NCI-H2227 (cell line): ENCODE measurements at regions not wholly inside any gene's neighbourhood (a gene's known extent, or its start where the extent isn't known, plus 50 kb on each side); places are given as distances from the start of the nearest gene placed in this dataset.

ENCODE experiments used
- DNase-seq: peaks from one replicate; lab custom pipeline; 2025; ENCODE audit not compliant: unreplicated experiment; lab: John Stamatoyannopoulos, UW

DNA sequence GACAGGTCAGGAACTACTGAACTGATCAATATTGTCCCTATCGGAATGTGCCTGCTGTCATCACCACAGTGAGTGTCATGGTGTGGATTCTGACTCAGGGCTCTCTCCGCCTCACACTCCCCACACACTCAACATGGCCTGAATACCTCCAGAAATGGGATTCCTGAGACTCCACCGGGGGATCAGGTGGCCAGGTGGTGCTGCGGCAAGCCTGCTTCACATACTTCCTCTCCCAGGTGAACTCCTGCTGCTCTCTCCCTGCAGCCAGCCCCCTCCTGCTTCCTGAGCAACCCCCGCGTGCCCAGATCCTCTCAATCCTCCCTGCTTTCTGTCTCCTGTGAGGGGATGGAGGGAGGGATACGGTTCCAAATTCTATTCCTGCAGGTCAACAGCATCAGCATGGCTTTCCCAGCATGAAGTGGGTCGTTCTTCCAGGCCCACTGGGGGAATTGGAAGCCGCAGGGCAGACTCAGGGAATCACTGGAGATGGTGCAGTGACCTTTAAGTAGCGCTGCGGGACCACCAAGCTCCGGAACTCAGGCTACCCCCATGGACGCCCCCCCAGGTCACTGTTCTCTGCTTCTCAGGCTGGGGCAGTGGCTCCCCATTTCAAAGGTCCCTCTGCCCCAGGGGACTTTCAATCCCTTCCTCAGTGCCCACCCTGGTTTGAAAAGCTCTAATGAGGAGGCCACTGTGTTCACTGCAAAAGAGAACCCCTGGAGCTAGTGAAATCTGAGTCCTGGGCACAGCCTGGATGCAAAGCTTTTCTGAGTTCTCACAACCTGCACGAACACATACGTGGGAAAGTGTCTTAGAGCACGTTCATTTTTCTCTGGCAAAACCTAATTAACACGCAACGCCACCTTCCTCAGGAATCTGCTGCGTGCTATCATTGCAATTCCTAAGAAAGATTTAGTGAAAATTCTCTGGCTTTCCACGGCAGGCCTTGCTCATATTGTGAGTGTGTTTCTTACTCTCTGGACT lies 168.4 kb downstream of the ZFP36L2 start:
- DNase-seq, result no peak

DNA sequence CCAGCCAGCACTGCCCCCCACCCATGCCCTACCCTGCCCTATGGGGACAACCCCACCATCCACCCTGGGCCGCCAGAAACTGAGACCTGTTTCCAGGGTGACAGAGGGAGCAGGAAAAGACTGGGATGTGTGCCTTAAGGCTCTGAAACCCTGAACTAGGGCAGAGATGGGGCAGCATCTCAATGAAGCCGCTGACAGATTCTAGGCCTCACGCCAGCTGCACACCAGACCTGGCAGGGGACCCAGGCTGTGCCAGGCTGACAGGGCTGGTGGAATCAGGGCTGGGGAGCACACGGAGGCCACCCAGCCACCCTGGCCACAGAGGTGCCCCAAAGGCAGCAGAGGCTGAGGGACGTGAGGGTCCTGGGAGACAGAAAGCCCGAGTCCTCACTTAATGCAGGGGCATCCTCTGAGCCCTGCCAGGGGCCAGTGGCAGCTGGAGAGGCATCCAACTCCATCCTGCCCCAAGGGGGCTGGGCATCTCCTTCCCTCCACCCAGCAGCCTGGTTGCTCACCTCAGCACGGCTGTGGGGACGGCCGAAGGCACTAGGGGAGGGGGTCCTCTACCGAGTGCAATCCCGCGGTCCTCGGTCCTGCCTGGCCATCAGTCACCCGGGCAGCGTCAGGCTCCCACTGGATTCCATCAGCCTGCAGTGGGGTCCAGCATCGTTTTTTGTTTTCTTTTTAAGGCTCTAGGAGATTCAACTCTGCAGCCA lies 169.2 kb downstream of the ZFP36L2 start:
- DNase-seq, result no peak

DNA sequence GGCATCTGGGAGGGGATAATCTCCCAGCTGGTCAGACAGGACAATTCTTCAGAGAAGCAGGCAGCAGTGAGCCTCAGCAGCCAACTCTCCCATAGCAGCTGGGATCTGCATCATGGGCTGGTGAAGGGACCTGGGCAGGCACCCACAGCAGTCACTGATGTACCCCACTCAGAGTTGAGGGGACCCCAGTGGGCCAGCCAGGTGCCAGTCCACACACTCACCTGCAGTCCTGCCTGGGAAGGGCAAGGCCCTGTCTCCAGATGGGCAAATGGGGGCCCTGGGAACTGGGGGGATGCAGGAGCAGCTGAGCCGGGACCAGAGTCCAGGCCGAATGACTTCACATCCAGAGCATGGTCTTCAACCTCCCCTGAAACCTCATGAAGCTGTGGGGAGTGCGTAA lies 170.4 kb downstream of the ZFP36L2 start:
- DNase-seq, result no peak

DNA sequence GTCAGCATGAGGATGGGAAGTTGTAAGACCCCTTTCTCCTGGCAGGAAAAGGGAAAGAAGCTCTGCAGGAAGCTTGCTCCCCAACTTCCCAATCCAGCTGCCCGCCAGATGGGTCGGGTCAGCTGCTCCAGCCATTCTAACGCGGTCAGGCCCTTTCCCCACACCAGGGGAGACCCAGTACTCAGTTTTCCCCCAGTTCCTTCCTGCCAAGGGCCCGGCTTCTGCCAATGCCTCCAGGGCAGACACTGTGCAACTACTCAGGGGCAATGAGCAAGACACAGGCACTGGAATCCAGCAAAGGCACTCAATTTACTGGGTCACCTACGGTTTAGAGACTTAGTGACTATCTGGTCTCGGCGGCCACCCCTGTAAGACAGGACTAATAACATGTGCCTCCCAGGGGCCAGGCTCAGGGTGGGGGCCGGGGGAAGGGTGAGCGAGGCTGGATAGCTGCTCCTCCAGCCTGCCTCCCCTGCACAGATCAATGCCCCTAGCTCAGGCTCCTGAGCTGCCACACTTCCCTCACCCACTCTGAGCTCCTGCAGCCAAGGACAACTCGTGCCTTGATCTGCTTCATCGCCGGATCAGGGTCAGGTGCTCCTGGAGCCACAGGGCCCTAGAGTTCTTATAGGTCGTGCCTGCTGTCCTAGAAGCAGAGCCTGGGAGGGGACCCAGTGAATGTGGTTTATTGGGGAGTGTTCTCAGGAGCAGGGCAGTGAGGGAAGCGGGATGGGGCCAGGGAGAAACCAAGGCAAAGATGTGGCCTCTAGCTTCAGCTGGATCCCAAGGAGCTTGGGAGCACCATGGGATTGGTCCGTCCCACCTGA lies 171.1 kb downstream of the ZFP36L2 start:
- no peak for DNase-seq

DNA sequence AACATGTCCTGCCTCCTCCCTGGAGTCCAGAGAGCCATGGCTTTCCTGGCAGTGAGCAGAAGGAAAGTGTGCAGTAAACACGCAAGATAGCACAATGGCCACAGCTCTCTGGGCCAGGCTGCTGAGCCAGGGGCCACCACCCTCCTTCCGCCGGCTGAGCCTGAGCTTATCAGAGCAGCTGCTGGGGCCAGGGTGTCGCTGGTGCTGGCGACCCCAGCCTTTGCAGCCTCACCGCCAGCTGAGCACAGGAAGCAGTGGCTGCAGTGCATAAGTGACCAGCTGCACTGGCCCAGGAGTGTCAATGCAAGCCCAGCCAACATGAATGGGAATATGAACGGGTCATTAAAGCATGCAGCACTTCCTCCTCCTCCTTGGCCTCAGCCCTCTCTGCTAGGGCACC lies 172.0 kb downstream of the ZFP36L2 start:
- no peak for DNase-seq

DNA sequence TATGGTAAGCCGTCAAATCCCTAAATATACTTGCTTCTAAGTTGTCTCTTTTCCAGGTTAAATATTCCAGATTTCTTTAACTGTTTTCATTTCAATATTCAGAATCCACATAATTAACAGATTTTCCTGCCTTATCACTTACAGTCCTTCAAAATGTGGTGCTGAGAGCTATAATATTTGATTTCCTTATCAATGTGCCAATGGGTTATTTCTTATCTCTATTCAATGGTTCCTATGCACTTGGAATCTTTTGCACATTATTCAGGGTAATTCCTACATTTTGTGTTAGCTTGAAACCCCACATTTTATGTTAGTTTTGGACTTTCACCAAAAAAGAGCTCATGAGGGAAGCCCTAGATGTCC lies 173.5 kb downstream of the ZFP36L2 start:
- no peak for DNase-seq

DNA sequence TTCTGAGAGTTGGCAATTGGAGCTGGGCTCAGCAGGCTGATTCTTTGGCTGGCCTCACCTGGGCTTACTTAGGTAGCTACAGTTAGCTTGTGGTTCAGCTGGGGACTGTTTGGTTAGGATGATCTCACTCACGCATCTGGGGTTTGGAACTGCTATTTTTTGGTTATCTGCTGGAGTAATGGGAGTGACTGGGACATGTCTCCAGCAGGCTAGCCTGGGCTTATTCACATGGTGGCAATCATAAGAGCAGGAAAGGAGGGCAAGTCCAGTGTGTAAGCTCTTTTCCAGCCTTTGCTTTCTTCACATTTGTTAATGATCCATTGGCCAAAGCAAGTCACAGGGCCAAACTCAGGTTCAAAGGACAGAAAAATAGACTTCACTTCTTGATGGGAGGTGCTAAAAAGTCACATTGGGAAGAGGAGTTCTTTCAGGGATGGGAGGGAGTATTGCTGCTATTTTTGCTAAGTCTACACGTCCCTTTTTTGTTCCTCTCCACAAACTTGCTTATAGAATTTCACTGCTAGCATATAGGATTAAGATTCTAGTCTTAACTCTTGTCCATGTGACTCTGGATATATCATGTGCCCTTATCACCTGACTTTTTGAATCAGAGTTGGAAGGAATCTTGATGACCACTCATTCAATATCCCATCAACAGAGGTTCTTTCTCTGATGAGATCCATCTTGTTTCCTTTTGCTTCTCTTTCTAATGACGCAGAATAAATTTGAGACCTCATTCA lies 174.0 kb downstream of the ZFP36L2 start:
- no peak for DNase-seq

DNA sequence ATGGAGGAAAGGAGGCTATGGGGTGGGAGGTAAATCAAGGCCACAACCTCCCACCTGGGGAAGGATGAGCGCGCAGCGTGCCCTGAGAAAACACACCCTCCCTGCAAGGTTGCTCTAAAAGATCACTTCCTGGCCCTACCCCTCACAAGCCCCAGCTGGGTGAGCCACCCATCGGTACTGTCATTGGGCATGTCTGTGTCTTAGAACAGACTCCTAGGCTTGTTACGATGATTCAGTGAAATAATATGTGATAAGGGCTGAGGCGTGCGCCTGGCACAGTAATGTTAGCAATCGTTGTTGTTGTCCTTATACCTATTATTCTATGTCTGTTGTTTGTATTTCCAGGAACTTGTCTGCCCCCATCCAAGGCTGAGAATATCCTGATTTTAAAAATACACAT lies 175.1 kb downstream of the ZFP36L2 start:
- no peak for DNase-seq

DNA sequence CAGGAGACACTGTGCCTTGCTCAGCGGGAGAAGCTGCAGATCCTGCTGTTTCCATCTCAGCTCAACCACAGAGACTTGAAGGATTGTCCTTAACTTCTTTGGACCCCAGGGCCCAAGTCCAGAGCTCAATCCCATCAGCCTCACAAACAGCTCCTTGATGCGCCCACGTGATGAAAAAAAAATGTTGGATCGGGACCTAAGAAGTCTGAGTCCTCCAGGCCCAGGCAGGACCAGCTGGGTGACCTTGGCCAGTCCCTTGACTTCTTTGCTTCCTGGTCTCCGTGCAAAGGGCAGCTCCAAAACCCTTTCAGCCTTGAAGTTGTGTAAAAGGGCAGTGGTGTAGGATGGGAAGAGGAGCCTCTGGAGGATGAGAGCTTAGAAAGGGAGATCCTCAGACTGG lies 175.5 kb downstream of the ZFP36L2 start:
- no peak for DNase-seq

DNA sequence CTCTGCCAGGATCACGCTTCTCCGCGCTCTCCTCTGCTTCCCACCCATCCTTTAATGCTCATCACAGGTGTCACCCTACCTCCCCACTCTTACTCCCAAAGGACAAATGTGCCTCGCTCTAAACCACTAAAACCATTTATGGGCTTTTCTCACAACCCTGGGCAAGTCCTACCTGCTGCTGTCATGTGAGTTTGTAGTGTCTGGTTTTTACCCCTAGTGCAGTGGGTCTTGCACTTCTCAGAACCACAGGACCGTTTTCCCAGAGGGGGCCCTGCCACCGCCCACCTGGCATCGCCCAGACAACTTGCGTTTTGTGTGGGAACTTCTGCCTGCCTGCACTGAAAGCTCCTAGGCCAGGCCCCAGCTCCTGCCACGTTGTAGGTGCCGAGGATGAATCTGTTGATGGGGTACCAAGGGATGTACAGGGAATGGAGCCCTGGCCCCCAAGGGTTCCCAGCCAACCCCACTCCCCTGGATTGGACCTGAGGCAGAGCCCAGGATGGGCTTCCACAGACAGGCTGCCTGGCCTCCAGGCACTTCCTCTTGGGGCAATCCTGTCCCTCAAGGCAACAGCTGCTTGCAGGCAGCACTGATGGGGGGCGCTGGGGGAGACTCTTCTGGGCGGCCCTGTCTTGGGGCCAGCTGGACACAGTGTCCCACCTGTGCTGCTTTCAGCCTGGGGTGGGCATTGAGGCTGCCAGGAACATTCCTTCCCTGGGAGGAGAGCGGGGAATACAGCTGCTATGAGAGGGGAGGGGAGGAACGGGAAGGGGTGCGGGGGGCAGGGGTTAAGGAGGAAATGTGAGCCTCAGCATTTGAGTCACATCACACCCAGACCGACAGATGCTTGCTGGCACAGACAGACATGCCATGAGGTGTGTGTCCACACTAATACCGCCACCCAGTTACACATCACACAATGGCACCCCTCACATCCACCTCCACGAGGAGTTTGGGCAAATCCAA lies 176.3 kb downstream of the ZFP36L2 start:
- no peak for DNase-seq

DNA sequence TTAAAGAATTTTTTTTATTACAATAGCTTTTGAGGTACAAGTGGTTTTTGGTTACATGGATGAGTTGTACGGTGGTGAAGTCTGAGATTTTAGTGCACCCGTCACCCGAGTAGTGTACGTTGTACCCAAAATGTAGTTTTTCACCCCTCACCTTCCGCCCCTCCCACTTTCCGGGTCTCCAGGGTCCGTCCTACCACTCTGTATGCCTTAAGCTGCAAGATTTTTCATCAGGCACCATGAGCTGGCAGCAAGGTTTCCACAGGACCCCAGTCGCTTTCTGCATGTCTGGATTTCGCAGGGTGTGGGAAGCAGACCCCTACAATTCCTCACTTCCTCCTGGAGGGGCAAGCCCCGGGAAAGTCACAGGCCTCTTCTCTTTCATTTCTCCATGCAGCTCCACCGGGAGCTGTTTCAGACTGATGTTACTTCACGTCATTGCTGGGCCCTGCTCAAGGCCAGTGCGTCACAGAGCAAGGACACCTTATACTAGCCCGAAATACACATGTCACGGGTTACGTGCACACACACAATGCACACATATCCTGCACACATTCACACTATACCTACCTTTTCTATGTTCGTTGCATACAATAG lies 179.1 kb downstream of the ZFP36L2 start:
- DNase-seq, result no peak

DNA sequence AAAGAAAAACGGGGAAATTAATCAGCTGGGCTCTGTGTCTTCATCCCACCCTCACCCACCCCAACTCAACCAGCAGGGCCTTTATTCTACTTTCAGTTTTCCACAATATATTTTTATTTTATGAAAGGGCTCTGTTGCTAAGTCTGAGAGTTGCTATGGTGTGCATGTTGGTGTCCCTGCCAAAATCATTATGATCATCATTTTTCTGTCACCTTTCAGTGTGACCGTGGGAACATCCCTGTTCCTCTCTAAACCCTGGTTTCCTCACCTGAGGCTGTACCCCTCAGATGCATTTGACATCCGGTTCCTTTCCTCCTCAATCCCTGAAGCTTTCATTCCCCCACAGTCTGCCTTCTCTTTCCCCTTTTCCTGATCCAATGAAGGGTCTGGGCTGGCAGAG lies 180.5 kb downstream of the ZFP36L2 start:
- no peak for DNase-seq

DNA sequence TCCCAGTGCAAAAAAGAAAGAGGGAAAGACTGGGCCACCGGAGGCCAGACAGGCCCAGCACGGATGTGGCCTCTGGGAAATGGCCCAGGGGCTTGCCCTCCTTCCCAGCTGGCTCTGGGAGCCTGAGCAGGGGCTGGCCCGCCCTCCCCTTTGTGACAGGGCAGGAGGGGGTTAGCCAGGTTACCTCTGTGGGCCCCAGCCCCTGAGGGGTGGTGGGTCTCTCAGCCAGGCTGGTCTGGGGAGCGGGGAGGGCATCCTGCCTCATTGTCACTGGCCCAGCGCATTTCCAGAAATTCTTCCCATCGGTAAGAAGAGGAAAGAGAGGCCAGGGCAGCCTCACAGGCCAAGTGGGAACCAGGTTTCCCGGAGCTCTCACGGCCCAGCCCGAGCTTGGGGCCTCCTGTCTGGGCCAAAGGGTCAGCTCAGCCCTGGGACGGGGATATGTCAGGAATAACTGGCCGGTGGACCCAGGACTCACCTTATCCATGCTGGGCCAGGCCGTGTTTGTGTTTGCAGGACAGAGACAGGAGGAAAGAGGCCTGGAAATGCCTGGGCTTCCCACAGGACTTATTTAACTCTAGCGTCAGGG lies 182.2 kb downstream of the ZFP36L2 start:
- DNase-seq, result no peak

DNA sequence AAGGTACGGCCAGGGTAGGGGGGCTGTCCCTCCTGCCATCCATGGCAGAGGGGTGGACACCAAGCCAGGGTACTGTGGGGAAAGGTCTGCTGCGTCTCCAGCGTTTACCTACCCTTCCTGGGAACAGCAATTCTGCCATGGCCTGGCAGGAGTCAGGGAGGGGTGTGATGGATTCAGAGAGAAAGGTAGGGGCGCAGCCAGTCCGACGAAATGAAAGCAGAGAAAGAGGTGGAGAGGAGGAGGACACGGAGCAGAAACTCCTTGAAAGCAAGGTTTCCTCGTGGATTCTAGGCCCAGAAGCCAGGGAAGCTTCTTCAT lies 182.9 kb downstream of the ZFP36L2 start:
- no peak for DNase-seq

DNA sequence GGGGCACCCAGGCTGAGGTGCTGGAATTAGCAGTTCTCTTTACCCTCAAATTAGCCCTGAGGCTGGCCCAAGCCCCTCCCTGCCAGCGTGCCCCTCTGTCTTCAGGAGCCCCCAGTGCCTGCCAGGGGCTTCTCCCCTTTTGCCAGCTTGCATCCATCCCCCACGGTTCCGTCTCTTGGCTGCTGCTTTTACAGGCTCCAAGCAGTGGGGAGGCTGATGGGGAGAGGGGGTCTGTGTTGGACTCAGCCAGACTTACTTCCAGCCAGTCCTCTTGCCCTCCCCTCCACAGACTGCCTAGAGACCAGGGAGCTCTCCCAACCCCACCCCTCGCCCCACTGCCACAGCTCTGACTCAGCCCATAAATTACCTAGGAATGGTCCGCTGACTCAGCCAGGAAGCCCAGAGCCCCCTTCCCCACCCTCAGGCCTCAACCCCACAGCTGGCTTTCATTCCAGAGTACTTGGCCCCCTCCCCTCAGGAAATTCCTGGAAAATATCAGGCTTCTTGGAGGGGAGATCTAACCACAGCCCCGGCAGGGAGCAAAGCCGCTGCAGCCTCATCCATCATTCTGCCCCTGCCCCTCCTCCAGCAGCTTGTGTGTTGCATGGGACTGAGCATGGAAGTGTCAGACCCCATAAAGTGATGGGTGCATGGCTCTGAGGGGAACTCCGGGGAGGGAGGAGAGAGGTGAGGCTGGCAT lies 184.6 kb downstream of the ZFP36L2 start:
- peak; percentile 77 for DNase-seq

DNA sequence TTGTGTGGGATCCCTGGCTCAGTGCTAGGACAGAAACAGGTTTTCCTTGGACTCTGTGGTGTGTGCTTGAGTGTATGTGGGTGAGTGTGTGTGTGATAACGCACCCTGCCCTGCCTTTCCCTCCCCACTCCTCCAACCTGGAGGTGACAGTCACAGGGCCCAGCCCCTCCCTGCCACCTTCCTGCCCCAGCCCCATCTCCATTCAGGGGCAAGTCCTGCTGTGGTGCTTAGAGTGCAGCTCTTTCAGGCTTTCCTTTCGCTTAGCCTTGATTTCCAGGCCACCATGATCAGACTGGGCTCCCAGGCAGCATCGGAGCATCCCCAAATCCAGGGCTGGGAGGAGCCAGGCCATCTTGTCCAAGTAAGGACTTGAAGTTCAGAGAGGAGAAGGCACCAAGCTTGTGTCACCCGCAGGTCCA lies 185.2 kb downstream of the ZFP36L2 start:
- DNase-seq, result no peak

DNA sequence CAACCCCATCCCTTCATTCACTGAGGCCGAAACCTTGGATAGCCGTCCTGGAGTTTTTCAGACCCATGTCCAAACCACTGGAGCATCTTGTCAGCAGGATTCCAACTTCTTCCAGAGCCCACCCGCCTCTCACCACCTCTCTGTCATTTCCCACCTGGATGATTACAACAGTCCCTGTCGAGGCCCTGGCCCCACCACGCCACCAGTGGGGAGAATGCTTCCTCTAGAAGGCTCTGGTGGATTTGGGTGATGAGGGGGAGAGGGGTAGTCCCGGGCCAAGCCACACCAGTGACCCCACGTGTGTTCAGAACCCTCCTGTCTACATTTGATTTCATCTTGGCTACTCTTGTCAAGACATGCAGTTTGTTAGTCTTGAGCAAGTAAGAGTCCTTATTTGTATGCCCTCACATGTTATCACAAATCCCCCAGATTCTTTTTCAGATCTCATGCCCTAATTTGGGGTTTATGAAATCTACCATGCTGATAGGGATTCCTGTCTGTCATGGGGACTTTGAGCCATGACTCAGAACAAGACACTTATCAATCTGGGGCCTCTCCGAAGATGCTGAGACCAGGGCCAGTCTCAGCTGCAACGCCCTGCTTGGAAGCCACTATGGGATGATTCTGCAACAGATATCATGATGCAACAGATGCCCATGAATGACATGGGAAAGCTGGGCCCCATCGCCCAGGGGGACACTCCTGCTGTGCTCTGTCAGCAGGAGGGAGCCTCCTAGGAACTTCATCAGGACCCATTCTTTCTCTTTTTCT lies 186.1 kb downstream of the ZFP36L2 start:
- no peak for DNase-seq
